Ovary (tissue), 3 donors: ENCODE measurements at regions not wholly inside any gene's neighbourhood (a gene's known extent, or its start where the extent isn't known, plus 50 kb on each side); places are given as distances from the start of the nearest gene placed in this dataset.

Experiments used
- POLR2A ChIP-seq: fragments of 450-650 bp; IDR thresholded peaks from one replicate; pipeline ENCODE4 v1.6.1; 2017; ENCODE audit warnings: antibody characterized with exemption, mild to moderate bottlenecking, moderate library complexity
- TF ChIP-seq, protein P1 (sequence below), 3 donors: fragments of 450-650 bp in 2 of 3; fragments of 200-600 bp in 1 of 3; IDR thresholded peaks; one replicate each; pipeline versions ENCODE4 v1.5.1 to v1.8.0; 2016 to 2022; ENCODE audit warnings: antibody characterized with exemption in 3 of 3, mild to moderate bottlenecking in 1 of 3
- donor health status: DM: no; HTN: no; CAD: no.

DNA sequence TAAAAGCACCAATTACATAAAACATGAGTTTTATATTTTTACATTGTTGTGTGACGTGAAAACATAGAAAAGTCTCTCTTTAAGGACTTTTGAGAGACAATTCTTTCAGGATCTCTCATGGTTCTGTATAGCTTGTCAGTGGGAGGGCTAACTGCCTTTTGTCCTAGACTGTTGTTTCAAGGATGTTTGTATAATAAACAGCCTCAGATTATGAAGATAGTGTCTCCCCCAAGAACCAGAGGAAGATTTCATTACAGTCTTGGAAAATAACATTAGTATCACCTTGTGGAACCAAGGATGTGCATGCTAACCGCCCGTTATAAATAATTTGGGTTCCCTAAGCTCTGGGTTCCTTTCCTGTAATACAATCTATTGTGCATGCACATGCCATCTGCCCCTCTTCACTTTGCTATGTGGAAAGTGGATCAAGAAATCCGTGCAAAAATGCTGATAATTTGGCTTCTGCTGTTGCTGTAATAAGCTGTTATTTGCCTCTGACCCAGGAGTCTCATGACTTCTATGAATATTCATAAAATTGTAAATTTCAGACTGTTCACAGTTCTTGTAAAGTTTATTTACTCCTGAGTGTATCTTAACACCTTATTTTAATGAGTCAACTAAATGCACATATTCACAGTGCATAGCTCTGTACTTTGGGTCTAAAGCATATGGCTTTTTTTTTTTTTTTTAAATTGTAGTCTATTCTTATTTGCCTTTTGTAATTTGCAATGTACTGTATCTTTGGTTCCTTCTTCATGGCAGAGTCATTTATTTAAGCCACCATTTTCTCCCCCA lies 265.5 kb downstream of the PTH2R start:
- TF ChIP-seq POLR2A, result no peak
- TF ChIP-seq, protein P1, sequence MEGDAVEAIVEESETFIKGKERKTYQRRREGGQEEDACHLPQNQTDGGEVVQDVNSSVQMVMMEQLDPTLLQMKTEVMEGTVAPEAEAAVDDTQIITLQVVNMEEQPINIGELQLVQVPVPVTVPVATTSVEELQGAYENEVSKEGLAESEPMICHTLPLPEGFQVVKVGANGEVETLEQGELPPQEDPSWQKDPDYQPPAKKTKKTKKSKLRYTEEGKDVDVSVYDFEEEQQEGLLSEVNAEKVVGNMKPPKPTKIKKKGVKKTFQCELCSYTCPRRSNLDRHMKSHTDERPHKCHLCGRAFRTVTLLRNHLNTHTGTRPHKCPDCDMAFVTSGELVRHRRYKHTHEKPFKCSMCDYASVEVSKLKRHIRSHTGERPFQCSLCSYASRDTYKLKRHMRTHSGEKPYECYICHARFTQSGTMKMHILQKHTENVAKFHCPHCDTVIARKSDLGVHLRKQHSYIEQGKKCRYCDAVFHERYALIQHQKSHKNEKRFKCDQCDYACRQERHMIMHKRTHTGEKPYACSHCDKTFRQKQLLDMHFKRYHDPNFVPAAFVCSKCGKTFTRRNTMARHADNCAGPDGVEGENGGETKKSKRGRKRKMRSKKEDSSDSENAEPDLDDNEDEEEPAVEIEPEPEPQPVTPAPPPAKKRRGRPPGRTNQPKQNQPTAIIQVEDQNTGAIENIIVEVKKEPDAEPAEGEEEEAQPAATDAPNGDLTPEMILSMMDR (IDR thresholded peaks at IDR 0.05), result no peak
